Stimulated activated CD8-positive, alpha-beta memory T cell treated with anti-CD3 and anti-CD28 coated beads, Interleukin-4, amount 100 ng/mL, for 24 hours (primary cell): ENCODE measurements at regions not wholly inside any gene's neighbourhood (a gene's known extent, or its start where the extent isn't known, plus 50 kb on each side); places are given as distances from the start of the nearest gene placed in this dataset.

ENCODE experiments used
- DNase-seq: peaks from one replicate; pipeline ENCODE4 v3.0.0-alpha.2; 2020; ENCODE audit warnings: low read depth

GRCh38 chr3:117954131-117954530 is 1080.5 kb downstream of the IGSF11 start:
- no peak for DNase-seq

- no peak for DNase-seq
Observed at GRCh38 chr3:117955196-117955595, 1079.5 kb downstream of the IGSF11 start.

GRCh38 chr3:117958027-117958426 is 1076.6 kb downstream of the IGSF11 start:
- no peak for DNase-seq

GRCh38 chr3:117962750-117963149 is 1071.9 kb downstream of the IGSF11 start:
- DNase-seq: no peak

- DNase-seq: no peak
Observed at GRCh38 chr3:117963858-117964257, 1070.8 kb downstream of the IGSF11 start.

- DNase-seq: no peak
Observed at GRCh38 chr3:117964814-117965213, 1069.8 kb downstream of the IGSF11 start.

GRCh38 chr3:117977504-117978228 is 1057.0 kb downstream of the IGSF11 start:
- no peak for DNase-seq

GRCh38 chr3:117979466-117979865 is 1055.2 kb downstream of the IGSF11 start:
- DNase-seq: no peak

- DNase-seq: no peak
Observed at GRCh38 chr3:117987256-117987655, 1047.4 kb downstream of the IGSF11 start.

GRCh38 chr3:117989982-117990381 is 1044.7 kb downstream of the IGSF11 start:
- DNase-seq: no peak

GRCh38 chr3:117990627-117991026 is 1044.0 kb downstream of the IGSF11 start:
- DNase-seq: no peak

- no peak for DNase-seq
Observed at GRCh38 chr3:117995842-117996437, 1038.7 kb downstream of the IGSF11 start.

- DNase-seq: peak; percentile 4
Observed at GRCh38 chr3:117997201-117998049, 1037.2 kb downstream of the IGSF11 start.

GRCh38 chr3:117998071-117998470 is 1036.6 kb downstream of the IGSF11 start:
- no peak for DNase-seq

- DNase-seq: no peak
Observed at GRCh38 chr3:118000219-118000618, 1034.4 kb downstream of the IGSF11 start.

GRCh38 chr3:118001380-118001779 is 1033.3 kb downstream of the IGSF11 start:
- DNase-seq: no peak

- DNase-seq: no peak
Observed at GRCh38 chr3:118011910-118012309, 1022.7 kb downstream of the IGSF11 start.

GRCh38 chr3:118029049-118029448 is 1005.6 kb downstream of the IGSF11 start:
- DNase-seq: no peak

GRCh38 chr3:118036215-118036614 is 998.4 kb downstream of the IGSF11 start:
- DNase-seq: no peak

- DNase-seq: no peak
Observed at GRCh38 chr3:118055381-118055780, 979.3 kb downstream of the IGSF11 start.

GRCh38 chr3:118057086-118057485 is 977.6 kb downstream of the IGSF11 start:
- DNase-seq: no peak

GRCh38 chr3:118059096-118059495 is 975.5 kb downstream of the IGSF11 start:
- DNase-seq: no peak

- no peak for DNase-seq
Observed at GRCh38 chr3:118067439-118067838, 967.2 kb downstream of the IGSF11 start.
